NB4 (cell line): ENCODE measurements at regions not wholly inside any gene's neighbourhood (a gene's known extent, or its start where the extent isn't known, plus 50 kb on each side); places are given as distances from the start of the nearest gene placed in this dataset.

Experiments used
- DNase-seq: peaks from one replicate; pipeline ENCODE4 v3.0.0; 2010; ENCODE audit warnings: low read depth
- H3K4me3 ChIP-seq: one replicate; pipeline ENCODE4 v1.5.1; 2011; ENCODE audit warnings: mild to moderate bottlenecking, low read depth, low read length, moderate library complexity
- CTCF ChIP-seq: IDR thresholded peaks from one replicate; pipeline ENCODE4 v1.5.1; 2012; ENCODE audit warnings: low read depth, low read length
- MAX ChIP-seq: IDR thresholded peaks from 2 replicates; pipeline ENCODE4 v1.6.1; 2011; ENCODE audit warnings: low read depth, low read length
- MYC ChIP-seq: IDR thresholded peaks from 2 replicates; pipeline ENCODE4 v1.6.1; 2011; ENCODE audit warnings: low read depth, low read length
- POLR2A ChIP-seq: IDR thresholded peaks from 2 replicates; pipeline ENCODE4 v1.6.1; 2011; ENCODE audit warnings: mild to moderate bottlenecking; ENCODE audit not compliant: insufficient read length; ENCODE audit errors: extremely low read depth

- DNase-seq, result no peak
- H3K4me3 ChIP-seq, result no peak overlapping the region
- no peak for TF ChIP-seq POLR2A
- no peak for TF ChIP-seq MAX
- TF ChIP-seq MYC, result no peak
- TF ChIP-seq CTCF, result no peak
These were observed 539.2 kb downstream of the VGLL3 start for GRCh38 chr3:86451749-86452148.

- no peak for TF ChIP-seq MAX
- TF ChIP-seq CTCF, result no peak
- no peak for TF ChIP-seq MYC
- TF ChIP-seq POLR2A, result no peak
- no peak overlapping the region for H3K4me3 ChIP-seq
- DNase-seq, result no peak
These were observed 552.4 kb downstream of the VGLL3 start for GRCh38 chr3:86438544-86438943.

- DNase-seq, result no peak
- TF ChIP-seq MYC, result no peak
- TF ChIP-seq MAX, result no peak
- H3K4me3 ChIP-seq, result no peak overlapping the region
These were observed 563.6 kb downstream of the VGLL3 start for GRCh38 chr3:86427343-86427742.

- TF ChIP-seq POLR2A (no peak), MYC (no peak), CTCF (no peak)
- no peak overlapping the region for H3K4me3 ChIP-seq
- no peak for DNase-seq
These were observed 569.8 kb downstream of the VGLL3 start for GRCh38 chr3:86420990-86421739.

- TF ChIP-seq POLR2A, result no peak
- no peak for TF ChIP-seq MAX
- TF ChIP-seq MYC, result no peak
- no peak for TF ChIP-seq CTCF
- no peak for DNase-seq
- no peak overlapping the region for H3K4me3 ChIP-seq
These were observed 572.1 kb downstream of the VGLL3 start for GRCh38 chr3:86418861-86419260.

GRCh38 chr3:86416334-86416733 is 574.6 kb downstream of the VGLL3 start:
- DNase-seq, result no peak

More at GRCh38 chr3:86416334-86416733, 574.6 kb downstream of the VGLL3 start:
- H3K4me3 ChIP-seq, result no peak overlapping the region
- TF ChIP-seq MYC (no peak), MAX (no peak), POLR2A (no peak), CTCF (no peak)
